ENCODE measurements at regions not wholly inside any gene's neighbourhood (a gene's known extent, or its start where the extent isn't known, plus 50 kb on each side); places are given as distances from the start of the nearest gene placed in this dataset.

DNA sequence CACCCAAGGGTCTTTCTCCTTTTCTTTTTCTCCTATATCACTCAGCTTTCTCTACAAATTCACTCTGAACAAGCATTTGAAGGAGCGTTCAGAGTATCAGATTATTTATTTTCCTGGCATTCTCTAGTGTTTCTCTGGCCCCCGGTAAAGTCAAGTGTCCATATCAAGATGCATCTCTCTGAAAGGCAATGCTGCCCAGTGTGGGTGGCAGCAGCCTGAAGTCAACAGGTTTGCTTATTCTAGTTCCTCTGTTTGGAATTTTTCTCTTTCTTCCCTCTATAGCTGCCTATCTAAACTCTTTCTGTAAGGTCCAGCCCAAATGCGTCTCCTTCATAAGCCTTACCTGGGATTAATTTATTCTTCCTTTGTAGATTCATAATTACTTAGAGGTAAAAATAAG, 526.2 kb upstream of the TNP1 start:
- POLR2A ChIA-PET: no interaction called here
- BruUV-seq (replicated peaks): no TSS peak
- no peak for DNase-seq (ENCODE audit: low spot score)
- Histone ChIP-seq H4K20me1 (ENCODE audit: insufficient read depth, low read length) (no peaks in the 10 kb centered on the region), H3K4me1 (ENCODE audit: insufficient read depth, low read length, poor library complexity, severe bottlenecking) (no peaks in the 10 kb centered on the region), H3K27ac (ENCODE audit: low read depth, low read length, poor library complexity, severe bottlenecking) (no peak overlapping the region), H3K36me3 (ENCODE audit: insufficient read depth, low read length) (no peaks in the 10 kb centered on the region), H3K9me2 (ENCODE audit: insufficient read depth, low read length) (no peaks in the 10 kb centered on the region), H3K4me3 (ENCODE audit: low read depth, low read length, poor library complexity, severe bottlenecking) (no peak overlapping the region), H3K9me3 (ENCODE audit: low read length) (no peaks in the 10 kb centered on the region), H3K4me2 (ENCODE audit: low read length) (no peak overlapping the region), H3K79me2 (ENCODE audit: insufficient read depth, low read depth, low read length) (no peaks in the 10 kb centered on the region), H2AFZ (ENCODE audit: low read length) (no peak overlapping the region)
- intact Hi-C loops (cut with micrococcal nuclease; ENCODE audit: unreplicated experiment): no loop called here
- CTCF ChIA-PET (ENCODE audit: unreplicated experiment): no interaction called here
- no peak for TF ChIP-seq CTCF (conservative IDR thresholded peaks at IDR 0.05; ENCODE audit: low read length)
- no peak for TF ChIP-seq EZH2phosphoT487 (IDR thresholded peaks at IDR 0.05; ENCODE audit: borderline replicate concordance, low read depth, low read length)

DNA sequence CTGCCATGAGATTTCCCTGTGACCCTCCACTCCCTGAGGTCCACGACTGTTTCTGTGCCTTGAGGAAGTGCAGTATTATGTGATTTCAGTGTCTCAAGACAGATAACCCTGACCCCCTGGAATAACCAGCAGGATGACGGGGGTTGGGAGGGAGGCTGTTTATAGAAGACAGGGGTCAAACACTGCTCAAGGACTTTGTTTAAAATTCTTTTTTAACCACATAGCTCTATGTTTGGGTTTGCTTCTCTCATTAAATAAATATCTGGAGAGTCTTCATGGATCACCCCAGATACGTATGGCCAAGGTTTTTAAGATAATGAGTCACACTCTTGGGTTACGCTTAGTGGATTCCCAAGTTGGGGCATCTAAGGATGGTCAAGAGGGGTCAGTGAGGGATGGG, 523.8 kb upstream of the TNP1 start:
- H3K4me1 ChIP-seq (ENCODE audit: insufficient read depth, low read length, poor library complexity, severe bottlenecking): no peaks in the 10 kb centered on the region
- no peaks in the 10 kb centered on the region for H4K20me1 ChIP-seq (ENCODE audit: insufficient read depth, low read length)
- CTCF ChIA-PET (ENCODE audit: unreplicated experiment): no interaction called here
- H3K4me2 ChIP-seq (ENCODE audit: low read length): no peak overlapping the region
- POLR2A ChIA-PET: no interaction called here
- no TSS peak for BruUV-seq (replicated peaks)
- no peaks in the 10 kb centered on the region for H3K9me3 ChIP-seq (ENCODE audit: low read length)
- intact Hi-C loops (cut with micrococcal nuclease; ENCODE audit: unreplicated experiment): no loop called here
- TF ChIP-seq CTCF (conservative IDR thresholded peaks at IDR 0.05; ENCODE audit: low read length): no peak
- TF ChIP-seq EZH2phosphoT487 (IDR thresholded peaks at IDR 0.05; ENCODE audit: borderline replicate concordance, low read depth, low read length): no peak
- H3K27ac ChIP-seq (ENCODE audit: low read depth, low read length, poor library complexity, severe bottlenecking): no peak overlapping the region
- no peak for DNase-seq (ENCODE audit: low spot score)
- H2AFZ ChIP-seq (ENCODE audit: low read length): no peak overlapping the region
- H3K36me3 ChIP-seq (ENCODE audit: insufficient read depth, low read length): no peaks in the 10 kb centered on the region
- no peak overlapping the region for H3K4me3 ChIP-seq (ENCODE audit: low read depth, low read length, poor library complexity, severe bottlenecking)
- no peaks in the 10 kb centered on the region for H3K9me2 ChIP-seq (ENCODE audit: insufficient read depth, low read length)
- no peaks in the 10 kb centered on the region for H3K79me2 ChIP-seq (ENCODE audit: insufficient read depth, low read depth, low read length)

GRCh38 chr2:217382794-217383193, 522.9 kb upstream of the TNP1 start:
- H3K4me3 ChIP-seq (ENCODE audit: low read depth, low read length, poor library complexity, severe bottlenecking): no peak overlapping the region
- H4K20me1 ChIP-seq (ENCODE audit: insufficient read depth, low read length): no peaks in the 10 kb centered on the region
- no peaks in the 10 kb centered on the region for H3K9me3 ChIP-seq (ENCODE audit: low read length)
- H3K79me2 ChIP-seq (ENCODE audit: insufficient read depth, low read depth, low read length): no peaks in the 10 kb centered on the region
- no TSS peak for BruUV-seq (replicated peaks)
- no peak overlapping the region for H3K4me2 ChIP-seq (ENCODE audit: low read length)
- H2AFZ ChIP-seq (ENCODE audit: low read length): no peak overlapping the region
- no peak overlapping the region for H3K27ac ChIP-seq (ENCODE audit: low read depth, low read length, poor library complexity, severe bottlenecking)
- intact Hi-C loops (cut with micrococcal nuclease; ENCODE audit: unreplicated experiment): no loop called here
- ChIA-PET POLR2A (no interaction called here), CTCF (ENCODE audit: unreplicated experiment) (no interaction called here)
- TF ChIP-seq CTCF (conservative IDR thresholded peaks at IDR 0.05; ENCODE audit: low read length): no peak
- TF ChIP-seq EZH2phosphoT487 (IDR thresholded peaks at IDR 0.05; ENCODE audit: borderline replicate concordance, low read depth, low read length): no peak
- H3K4me1 ChIP-seq (ENCODE audit: insufficient read depth, low read length, poor library complexity, severe bottlenecking): no peaks in the 10 kb centered on the region
- H3K9me2 ChIP-seq (ENCODE audit: insufficient read depth, low read length): no peaks in the 10 kb centered on the region
- no peaks in the 10 kb centered on the region for H3K36me3 ChIP-seq (ENCODE audit: insufficient read depth, low read length)
- no peak for DNase-seq (ENCODE audit: low spot score)
